ENCODE measurements at regions not wholly inside any gene's neighbourhood (a gene's known extent, or its start where the extent isn't known, plus 50 kb on each side); places are given as distances from the start of the nearest gene placed in this dataset.
"Not testable (repeated sequence)": the region's sequence is repeated elsewhere in the genome, so short reads cannot be mapped to it uniquely, and the experiment has no call there.

GRCh38 chr19:13689085-13689484, 75.2 kb upstream of the MRI1 start:
- H3K4me1 ChIP-seq, result peaks cover 0 to 13% (median 3%) of the 10 kb centered on the region in 3 donors
- H3K9me3 ChIP-seq, result no peaks in the 10 kb centered on the region
- H3K36me3 ChIP-seq, result no peaks in the 10 kb centered on the region
- intact Hi-C loops (cut with DNase I), result no loop called here
- no peak overlapping the region for H3K27ac ChIP-seq
- peaks cover 0 to 7% (median 0%) of the 10 kb centered on the region in 4 donors for H3K27me3 ChIP-seq
- TF ChIP-seq CTCF (IDR thresholded peaks at IDR 0.05), result no peak
- no peak for TF ChIP-seq POLR2A (IDR thresholded peaks at IDR 0.05)
- 66 to 86% methylated on average over 2 to 3 of the region's 3 CpGs for WGBS, 2 donors
- no peak for DNase-seq
- H3K4me3 ChIP-seq, result no peak overlapping the region

DNA sequence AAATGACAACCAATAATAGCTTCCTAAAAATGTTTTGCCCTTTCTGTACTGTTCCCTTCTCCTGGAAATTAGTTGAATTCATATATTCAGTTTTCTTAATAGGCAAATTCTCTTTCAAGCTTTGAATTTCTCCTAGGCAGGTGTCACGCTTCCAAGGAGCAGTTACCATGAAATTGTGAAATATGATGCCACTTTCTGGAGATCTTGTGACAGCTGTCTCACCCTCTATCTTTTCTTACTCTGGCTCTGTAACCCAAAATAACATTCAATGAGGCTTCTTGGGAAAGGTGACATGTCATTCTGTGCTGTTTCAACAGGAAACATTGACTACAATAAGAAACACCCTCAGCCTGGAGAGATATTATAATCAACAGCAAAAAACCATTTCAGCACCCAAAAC, 80.3 kb upstream of the MRI1 start:
- TF ChIP-seq CTCF (IDR thresholded peaks at IDR 0.05) (no peak), POLR2A (IDR thresholded peaks at IDR 0.05) (no peak)
- Histone ChIP-seq H3K4me3 (no peak overlapping the region), H3K27me3 (no peaks in the 10 kb centered on the region), H3K27ac (no peak overlapping the region), H3K4me1 (no peaks in the 10 kb centered on the region), H3K36me3 (no peaks in the 10 kb centered on the region), H3K9me3 (peaks cover 0 to 28% (median 20%) of the 10 kb centered on the region in 3 donors)
- intact Hi-C loops (cut with DNase I), result no loop called here
- 56 to 100% methylated on average over 1 of the region's 1 CpG for WGBS, 2 donors
- DNase-seq, result no peak

GRCh38 chr19:13681509-13681908, 82.8 kb upstream of the MRI1 start:
- Histone ChIP-seq H3K4me3 (no peak overlapping the region), H3K4me1 (no peaks in the 10 kb centered on the region), H3K36me3 (no peaks in the 10 kb centered on the region), H3K27me3 (no peaks in the 10 kb centered on the region), H3K9me3 (peaks cover 0 to 33% (median 20%) of the 10 kb centered on the region in 3 donors), H3K27ac (no peak overlapping the region)
- DNase-seq, result no peak
- intact Hi-C loops (cut with DNase I), result no loop called here
- TF ChIP-seq CTCF (IDR thresholded peaks at IDR 0.05), result no peak
- TF ChIP-seq POLR2A (IDR thresholded peaks at IDR 0.05), result no peak
- 29% methylated on average over 3 of the region's 3 CpGs for WGBS, 2 donors

DNA sequence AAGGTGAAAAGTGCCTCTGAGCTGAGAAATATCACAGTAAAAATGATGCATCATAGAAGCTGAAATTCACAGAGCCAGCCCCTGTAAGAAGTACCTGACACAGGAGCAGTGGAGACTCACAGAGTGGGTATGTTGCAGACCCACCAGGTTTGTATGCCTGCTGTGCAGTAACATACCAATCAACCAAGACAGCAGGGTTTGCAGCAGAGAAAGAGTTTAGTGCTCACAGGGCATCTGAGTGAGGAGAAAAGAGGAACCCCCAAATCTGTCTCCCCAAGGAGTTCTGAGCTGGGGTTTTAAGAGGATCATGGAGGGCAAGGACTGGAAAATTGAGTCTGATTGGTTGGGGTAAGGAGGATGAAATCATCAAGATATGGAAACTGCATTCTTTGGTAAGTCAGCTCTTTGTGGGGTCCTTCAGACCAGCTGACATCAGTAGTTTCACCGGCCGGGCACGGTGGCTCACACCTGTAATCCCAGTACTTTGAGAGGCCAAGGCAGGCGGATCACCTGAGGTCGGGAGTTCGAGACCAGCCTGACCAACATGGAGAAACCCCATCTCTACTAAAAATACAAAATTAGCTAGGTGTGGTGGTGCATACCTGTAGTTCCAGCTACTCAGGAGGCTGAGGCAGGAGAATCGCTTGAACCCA, 83.5 kb upstream of the MRI1 start:
- 91 to 100% methylated on average over 1 to 5 of the region's 7 CpGs for WGBS, 2 donors
- H3K27ac ChIP-seq; H3K4me3 ChIP-seq; H3K27me3 ChIP-seq; H3K4me1 ChIP-seq; H3K36me3 ChIP-seq; intact Hi-C loops (cut with DNase I); DNase-seq: not testable (repeated sequence)
- H3K9me3 ChIP-seq, result peaks cover 0 to 33% (median 20%) of the 10 kb centered on the region in 3 donors

DNA sequence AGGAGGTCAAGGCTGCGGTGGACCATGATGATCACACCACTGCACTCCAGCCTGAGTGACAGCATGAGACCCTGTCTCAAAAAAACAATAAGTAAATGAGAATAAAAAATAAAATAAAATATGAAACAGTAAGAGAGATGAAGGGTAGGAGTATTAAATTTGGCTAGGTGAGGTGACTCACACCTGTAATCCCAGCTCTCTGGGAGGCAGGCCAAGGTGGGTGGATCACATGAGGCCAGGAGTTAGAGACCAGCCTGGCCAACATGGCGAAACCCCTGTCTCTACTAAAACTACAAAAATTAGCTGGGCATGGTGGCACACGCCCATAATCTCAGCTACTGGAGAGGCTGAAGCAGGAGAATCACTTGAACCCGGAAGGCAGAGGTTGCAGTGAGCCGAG, 87.4 kb upstream of the MRI1 start:
- H3K27me3 ChIP-seq; H3K27ac ChIP-seq; H3K36me3 ChIP-seq; DNase-seq; H3K4me3 ChIP-seq; intact Hi-C loops (cut with DNase I); H3K4me1 ChIP-seq: not testable (repeated sequence)
- WGBS, 2 donors, result 40 to 74% methylated on average over 5 of the region's 5 CpGs
- peaks cover 0 to 33% (median 20%) of the 10 kb centered on the region in 3 donors for H3K9me3 ChIP-seq

GRCh38 chr19:13672480-13673175, 91.7 kb upstream of the MRI1 start:
- H3K9me3 ChIP-seq; intact Hi-C loops (cut with DNase I); H3K36me3 ChIP-seq; H3K27ac ChIP-seq; H3K4me3 ChIP-seq; H3K27me3 ChIP-seq; DNase-seq; H3K4me1 ChIP-seq: not testable (repeated sequence)
- WGBS, 2 donors, result 87 to 90% methylated on average over 5 of the region's 7 CpGs
